ENCODE measurements at regions not wholly inside any gene's neighbourhood (a gene's known extent, or its start where the extent isn't known, plus 50 kb on each side); places are given as distances from the start of the nearest gene placed in this dataset.

DNA sequence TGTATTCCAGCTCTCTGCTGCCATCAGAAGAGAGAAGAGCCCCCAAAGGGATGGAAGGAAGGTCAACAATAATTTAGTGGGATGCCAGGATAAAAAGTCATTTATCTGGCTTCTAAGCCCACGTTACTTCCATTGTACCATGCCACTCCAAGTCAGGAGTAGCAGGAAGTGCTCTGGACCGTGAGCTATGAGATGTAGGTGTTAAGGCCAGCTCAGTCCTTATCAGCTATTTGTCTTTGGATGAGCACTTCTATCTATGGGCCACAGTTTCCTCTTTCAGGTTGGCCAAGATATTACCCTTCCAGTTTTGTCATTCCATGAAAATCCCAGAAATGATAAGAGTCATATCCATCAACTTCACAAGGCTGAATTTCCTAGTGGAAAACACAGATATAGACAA, 119.4 kb upstream of the CACUL1 start:
- TF ChIP-seq, protein P1, sequence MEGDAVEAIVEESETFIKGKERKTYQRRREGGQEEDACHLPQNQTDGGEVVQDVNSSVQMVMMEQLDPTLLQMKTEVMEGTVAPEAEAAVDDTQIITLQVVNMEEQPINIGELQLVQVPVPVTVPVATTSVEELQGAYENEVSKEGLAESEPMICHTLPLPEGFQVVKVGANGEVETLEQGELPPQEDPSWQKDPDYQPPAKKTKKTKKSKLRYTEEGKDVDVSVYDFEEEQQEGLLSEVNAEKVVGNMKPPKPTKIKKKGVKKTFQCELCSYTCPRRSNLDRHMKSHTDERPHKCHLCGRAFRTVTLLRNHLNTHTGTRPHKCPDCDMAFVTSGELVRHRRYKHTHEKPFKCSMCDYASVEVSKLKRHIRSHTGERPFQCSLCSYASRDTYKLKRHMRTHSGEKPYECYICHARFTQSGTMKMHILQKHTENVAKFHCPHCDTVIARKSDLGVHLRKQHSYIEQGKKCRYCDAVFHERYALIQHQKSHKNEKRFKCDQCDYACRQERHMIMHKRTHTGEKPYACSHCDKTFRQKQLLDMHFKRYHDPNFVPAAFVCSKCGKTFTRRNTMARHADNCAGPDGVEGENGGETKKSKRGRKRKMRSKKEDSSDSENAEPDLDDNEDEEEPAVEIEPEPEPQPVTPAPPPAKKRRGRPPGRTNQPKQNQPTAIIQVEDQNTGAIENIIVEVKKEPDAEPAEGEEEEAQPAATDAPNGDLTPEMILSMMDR (IDR thresholded peaks at IDR 0.05): no peak
- TF ChIP-seq POLR2A (IDR thresholded peaks at IDR 0.05): no peak

All from thyroid gland (tissue), 4 donors.